ENCODE measurements at regions not wholly inside any gene's neighbourhood (a gene's known extent, or its start where the extent isn't known, plus 50 kb on each side); places are given as distances from the start of the nearest gene placed in this dataset.

DNA sequence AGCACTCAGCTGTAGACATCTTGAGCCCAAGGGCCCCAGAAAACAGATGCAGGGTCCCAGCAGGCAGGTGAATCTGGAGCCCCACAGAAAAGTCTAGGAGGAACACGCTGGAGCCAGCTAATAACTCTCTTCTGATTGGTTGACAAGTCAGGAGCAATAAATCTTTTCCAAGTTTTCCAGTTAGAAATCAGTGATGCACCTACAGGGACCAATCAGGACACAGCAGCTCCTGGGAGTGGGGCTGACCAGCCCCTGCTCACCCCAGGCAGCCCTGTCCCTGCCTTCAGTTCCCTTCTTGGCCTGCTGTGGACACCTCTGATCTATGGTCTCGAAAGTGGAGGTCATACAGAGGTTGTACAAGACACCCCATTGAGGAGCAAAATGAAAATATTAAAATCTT, 75.7 kb downstream of the KCNF1 start:
- no peak for TF ChIP-seq EZH2 (IDR thresholded peaks at IDR 0.05; ENCODE audit: borderline replicate concordance, low read depth, low read length, poor library complexity, severe bottlenecking)
- TF ChIP-seq, protein P1, sequence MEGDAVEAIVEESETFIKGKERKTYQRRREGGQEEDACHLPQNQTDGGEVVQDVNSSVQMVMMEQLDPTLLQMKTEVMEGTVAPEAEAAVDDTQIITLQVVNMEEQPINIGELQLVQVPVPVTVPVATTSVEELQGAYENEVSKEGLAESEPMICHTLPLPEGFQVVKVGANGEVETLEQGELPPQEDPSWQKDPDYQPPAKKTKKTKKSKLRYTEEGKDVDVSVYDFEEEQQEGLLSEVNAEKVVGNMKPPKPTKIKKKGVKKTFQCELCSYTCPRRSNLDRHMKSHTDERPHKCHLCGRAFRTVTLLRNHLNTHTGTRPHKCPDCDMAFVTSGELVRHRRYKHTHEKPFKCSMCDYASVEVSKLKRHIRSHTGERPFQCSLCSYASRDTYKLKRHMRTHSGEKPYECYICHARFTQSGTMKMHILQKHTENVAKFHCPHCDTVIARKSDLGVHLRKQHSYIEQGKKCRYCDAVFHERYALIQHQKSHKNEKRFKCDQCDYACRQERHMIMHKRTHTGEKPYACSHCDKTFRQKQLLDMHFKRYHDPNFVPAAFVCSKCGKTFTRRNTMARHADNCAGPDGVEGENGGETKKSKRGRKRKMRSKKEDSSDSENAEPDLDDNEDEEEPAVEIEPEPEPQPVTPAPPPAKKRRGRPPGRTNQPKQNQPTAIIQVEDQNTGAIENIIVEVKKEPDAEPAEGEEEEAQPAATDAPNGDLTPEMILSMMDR (conservative IDR thresholded peaks at IDR 0.05; ENCODE audit: low read depth, low read length): no peak
